Bronchial epithelial cell (primary cell): ENCODE measurements at regions not wholly inside any gene's neighbourhood (a gene's known extent, or its start where the extent isn't known, plus 50 kb on each side); places are given as distances from the start of the nearest gene placed in this dataset.
A peak's percentile ranks its signal among the peaks of the same experiment; 100 is the strongest.

Source experiments
- DNase-seq: peaks from one replicate; pipeline ENCODE4 v3.0.0-alpha.2; 2010; ENCODE audit warnings: low read depth
- FAIRE-seq: peaks from 2 replicates; lab custom pipeline; 2011; peaks lifted over from hg19 to GRCh38; lab: Jason Lieb, UNC
- H3K27me3 ChIP-seq: 2 replicates; pipeline ENCODE4 v1.5.1; 2011; ENCODE audit warnings: low read length; ENCODE audit not compliant: control insufficient read depth, insufficient read depth
- H3K36me3 ChIP-seq: 2 replicates; pipeline ENCODE4 v1.5.1; 2011; ENCODE audit warnings: low read length; ENCODE audit not compliant: control insufficient read depth, insufficient read depth
- H3K4me3 ChIP-seq: 2 replicates; pipeline ENCODE4 v1.5.1; 2011; ENCODE audit warnings: mild to moderate bottlenecking, low read depth, low read length, control low read depth
- CTCF ChIP-seq: IDR thresholded peaks from 2 replicates; pipeline ENCODE4 v1.5.1; 2011; ENCODE audit warnings: mild to moderate bottlenecking, moderate library complexity, low read length, control low read depth, inconsistent platforms; ENCODE audit not compliant: insufficient read depth, severe bottlenecking

- no peaks in the 10 kb centered on the region for H3K36me3 ChIP-seq
- FAIRE-seq, result no peak
Measured at GRCh38 chr11:25908726-25909125, 423.2 kb upstream of the ANO3 start.

GRCh38 chr11:25910086-25910485, 421.8 kb upstream of the ANO3 start:
- no peak overlapping the region for H3K4me3 ChIP-seq
- FAIRE-seq (no peak), DNase-seq (peak; percentile 82)
- no peaks in the 10 kb centered on the region for H3K27me3 ChIP-seq
- TF ChIP-seq CTCF, result no peak
- no peaks in the 10 kb centered on the region for H3K36me3 ChIP-seq

More at GRCh38 chr11:25908726-25909125, 423.2 kb upstream of the ANO3 start:
- Histone ChIP-seq H3K4me3 (no peak overlapping the region), H3K27me3 (no peaks in the 10 kb centered on the region)
- DNase-seq, result no peak
- TF ChIP-seq CTCF, result no peak

- FAIRE-seq (no peak), DNase-seq (no peak)
- Histone ChIP-seq H3K4me3 (no peak overlapping the region), H3K27me3 (no peaks in the 10 kb centered on the region), H3K36me3 (no peaks in the 10 kb centered on the region)
- no peak for TF ChIP-seq CTCF
Measured at GRCh38 chr11:25920356-25920755, 411.6 kb upstream of the ANO3 start.

GRCh38 chr11:25924586-25924985, 407.3 kb upstream of the ANO3 start:
- H3K4me3 ChIP-seq, result no peak overlapping the region
- FAIRE-seq (no peak), DNase-seq (no peak)
- H3K27me3 ChIP-seq, result no peaks in the 10 kb centered on the region
- no peaks in the 10 kb centered on the region for H3K36me3 ChIP-seq
- no peak for TF ChIP-seq CTCF

GRCh38 chr11:25925359-25925758, 406.6 kb upstream of the ANO3 start:
- no peaks in the 10 kb centered on the region for H3K27me3 ChIP-seq
- DNase-seq, result no peak
- H3K36me3 ChIP-seq, result no peaks in the 10 kb centered on the region
- no peak overlapping the region for H3K4me3 ChIP-seq
- no peak for FAIRE-seq
- no peak for TF ChIP-seq CTCF

- DNase-seq (no peak), FAIRE-seq (no peak)
- no peak overlapping the region for H3K4me3 ChIP-seq
- no peak for TF ChIP-seq CTCF
- H3K27me3 ChIP-seq, result no peaks in the 10 kb centered on the region
- H3K36me3 ChIP-seq, result no peaks in the 10 kb centered on the region
Measured at GRCh38 chr11:25927411-25927953, 404.4 kb upstream of the ANO3 start.
